ENCODE measurements at regions not wholly inside any gene's neighbourhood (a gene's known extent, or its start where the extent isn't known, plus 50 kb on each side); places are given as distances from the start of the nearest gene placed in this dataset.

- DNase-seq (ENCODE audit: low spot score): no peak
- Histone ChIP-seq H3K4me3 (no peak overlapping the region), H3K27ac (no peak overlapping the region)
- TF ChIP-seq CTCF (IDR thresholded peaks at IDR 0.05): no peak
These were observed 101.7 kb upstream of the ZNF521 start for GRCh38 chr18:25453556-25454269.

- no peak for DNase-seq (ENCODE audit: low spot score)
- H3K4me3 ChIP-seq: no peak overlapping the region
- H3K27ac ChIP-seq: no peak overlapping the region
- no peak for TF ChIP-seq CTCF (IDR thresholded peaks at IDR 0.05)
These were observed 99.2 kb upstream of the ZNF521 start for GRCh38 chr18:25451077-25451658.

GRCh38 chr18:25449046-25449445, 97.1 kb upstream of the ZNF521 start:
- Histone ChIP-seq H3K27ac (no peak overlapping the region), H3K4me3 (no peak overlapping the region)
- TF ChIP-seq CTCF (IDR thresholded peaks at IDR 0.05): no peak
- no peak for DNase-seq (ENCODE audit: low spot score)

- Histone ChIP-seq H3K4me3 (no peak overlapping the region), H3K27ac (no peak overlapping the region)
- no peak for TF ChIP-seq CTCF (IDR thresholded peaks at IDR 0.05)
- no peak for DNase-seq (ENCODE audit: low spot score)
These were observed 95.0 kb upstream of the ZNF521 start for GRCh38 chr18:25446972-25447371.

- Histone ChIP-seq H3K27ac (no peak overlapping the region), H3K4me3 (no peak overlapping the region)
- no peak for TF ChIP-seq CTCF (IDR thresholded peaks at IDR 0.05)
- DNase-seq (ENCODE audit: low spot score): no peak
These were observed 93.5 kb upstream of the ZNF521 start for GRCh38 chr18:25445430-25445829.

- H3K27ac ChIP-seq: no peak overlapping the region
- no peak for DNase-seq (ENCODE audit: low spot score)
- H3K4me3 ChIP-seq: no peak overlapping the region
- no peak for TF ChIP-seq CTCF (IDR thresholded peaks at IDR 0.05)
These were observed 91.8 kb upstream of the ZNF521 start for GRCh38 chr18:25443776-25444175.

GRCh38 chr18:25435149-25435782, 83.3 kb upstream of the ZNF521 start:
- TF ChIP-seq CTCF (IDR thresholded peaks at IDR 0.05): no peak
- no peak overlapping the region for H3K4me3 ChIP-seq
- DNase-seq (ENCODE audit: low spot score): no peak
- H3K27ac ChIP-seq: no peak overlapping the region
